K562 (cell line): ENCODE measurements at regions not wholly inside any gene's neighbourhood (a gene's known extent, or its start where the extent isn't known, plus 50 kb on each side); places are given as distances from the start of the nearest gene placed in this dataset.
A peak's percentile ranks its signal among the peaks of the same experiment; 100 is the strongest.

Experiments
- ATAC-seq: fragments of 200-7000 bp; cut with Tn5 transposase; 3 replicates; pipeline ENCODE4 v1.9.1; 2020; ENCODE audit warnings: moderate library complexity
- BruUV-seq: library from RNA; stranded (reverse); fragments of 400-500 nt; replicated peaks from 2 replicates; lab custom pipeline; 2021; lab: Mats Ljungman, UMichigan
- CTCF ChIA-PET: fragments of 300-600 bp; formaldehyde crosslinking; extraction: SDS; loops from one replicate; lab custom pipeline; 2021; ENCODE audit warnings: low intra/inter-chr PET ratio; lab: Yijun Ruan, JAX
- POLR2A ChIA-PET: fragments of 300-600, 350-650 bp; sonication (Branson Sonifier 250); formaldehyde crosslinking; extraction: SDS; loops from one replicate; lab custom pipeline; 2021; ENCODE audit warnings: antibody characterized with exemption, inconsistent platforms; lab: Yijun Ruan, JAX
- DNase-seq, 4 experiments: peaks; one replicate each; pipeline versions ENCODE4 v3.0.0 to v3.0.0-alpha.2; 2011 to 2018; ENCODE audit warnings: low spot score in 3 of 4, mixed read lengths in 3 of 4; ENCODE audit errors: extremely low read depth in 1 of 4
- FAIRE-seq: peaks from 2 replicates; lab custom pipeline; 2011; peaks lifted over from hg19 to GRCh38; lab: Jason Lieb, UNC
- H2AFZ ChIP-seq: 2 replicates; pipeline ENCODE4 v1.6.0; 2011; ENCODE audit warnings: low read depth, low read length, control low read depth, inconsistent platforms
- H3K27ac ChIP-seq: fragments of 200-600 bp; 3 replicates; pipeline ENCODE4 v1.8.0; 2011; ENCODE audit warnings: low read depth, mild to moderate bottlenecking, control low read depth, inconsistent platforms, low read length, moderate library complexity, mixed read lengths; ENCODE audit errors: extremely low read depth
- H3K27me3 ChIP-seq, 2 experiments: fragments of 300-600 bp in 1 of 2; 2 replicates in 1 of 2; 3 replicates in 1 of 2; pipeline versions ENCODE4 v1.6.0 to v1.8.0; 2011; ENCODE audit warnings: inconsistent platforms in 2 of 2, low read length in 2 of 2, mild to moderate bottlenecking in 1 of 2, mixed read lengths in 1 of 2, moderate library complexity in 1 of 2; ENCODE audit not compliant: control insufficient read depth in 2 of 2, insufficient read depth in 2 of 2
- H3K36me3 ChIP-seq: fragments of 300-600 bp; 3 replicates; pipeline ENCODE4 v1.8.0; 2011; ENCODE audit warnings: mild to moderate bottlenecking, low read length, inconsistent platforms; ENCODE audit not compliant: control insufficient read depth, insufficient read depth
- H3K4me1 ChIP-seq, 2 experiments: fragments of 200-600 bp in 1 of 2; replicated peaks in 1 of 2; 2 replicates in 1 of 2; 3 replicates in 1 of 2; pipeline versions ENCODE4 v1.5.1 to v1.8.0; 2011; ENCODE audit warnings: inconsistent platforms in 2 of 2, low read length in 2 of 2, mild to moderate bottlenecking in 1 of 2, mixed read lengths in 1 of 2, moderate library complexity in 1 of 2; ENCODE audit not compliant: control insufficient read depth in 2 of 2, insufficient read depth in 2 of 2
- H3K4me2 ChIP-seq: 2 replicates; pipeline ENCODE4 v1.6.1; 2011; ENCODE audit warnings: low read length, control low read depth, inconsistent platforms, mixed read lengths; ENCODE audit not compliant: insufficient read depth
- H3K4me3 ChIP-seq: fragments of 200-600 bp; sonication (generic), shearing (Covaris generic); 2 replicates; pipeline ENCODE4 v1.5.1; 2016; ENCODE audit warnings: control low read depth, inconsistent platforms
- H3K79me2 ChIP-seq: fragments of 200-600 bp; 3 replicates; pipeline ENCODE4 v1.8.0; 2011; ENCODE audit warnings: low read length, inconsistent platforms; ENCODE audit not compliant: control insufficient read depth, insufficient read depth
- H3K9ac ChIP-seq, 2 experiments: 2 replicates each; pipeline versions ENCODE4 v1.6.0 to v1.6.1; 2011; ENCODE audit warnings: low read depth in 2 of 2, low read length in 2 of 2, control low read depth in 1 of 2, inconsistent platforms in 1 of 2, mild to moderate bottlenecking in 1 of 2, mixed read lengths in 1 of 2; ENCODE audit not compliant: insufficient read depth in 1 of 2
- H3K9me1 ChIP-seq: one replicate; pipeline ENCODE4 v1.6.0; 2011; ENCODE audit warnings: inconsistent platforms, mild to moderate bottlenecking, low read length, moderate library complexity; ENCODE audit not compliant: control insufficient read depth, insufficient read depth
- H3K9me3 ChIP-seq: replicated peaks from 2 replicates; pipeline ENCODE4 v1.5.1; 2011; ENCODE audit warnings: low read depth, low read length, inconsistent platforms; ENCODE audit not compliant: control insufficient read depth, insufficient read depth
- H4K20me1 ChIP-seq: replicated peaks from 2 replicates; pipeline ENCODE4 v1.6.1; 2011; ENCODE audit warnings: low read length, inconsistent platforms, mixed read lengths; ENCODE audit not compliant: control insufficient read depth, insufficient read depth
- ESRRB ChIP-seq: fragments of 250-450 bp; sonication (Bioruptor Pico); IDR thresholded peaks from 2 replicates; pipeline ENCODE4 v1.5.0; 2020; ENCODE audit warnings: mild to moderate bottlenecking, moderate library complexity, borderline replicate concordance
- ID3 ChIP-seq, 2 experiments: fragments of 250-450 bp in 1 of 2; fragments of 450-650 bp in 1 of 2; sonication (Bioruptor Pico) in 1 of 2; IDR thresholded peaks; 2 replicates each; pipeline versions ENCODE4 v1.6.1 to v1.8.0; 2016 to 2021; ENCODE audit warnings: mild to moderate bottlenecking in 2 of 2, moderate library complexity in 2 of 2, missing compliant biosample characterization in 1 of 2, missing genetic modification characterization in 1 of 2
- MTA2 ChIP-seq: fragments of 450-650 bp; IDR thresholded peaks from 2 replicates; pipeline ENCODE4 v1.6.1; 2016; ENCODE audit warnings: low read depth
- SPI1 ChIP-seq: IDR thresholded peaks from 2 replicates; pipeline ENCODE4 v1.6.1; 2011; ENCODE audit warnings: low read depth, low read length, control low read depth, borderline replicate concordance
- ZNF75A ChIP-seq: fragments of 450-650 bp; formaldehyde crosslinking; IDR thresholded peaks from 2 replicates; pipeline ENCODE4 v1.4.0; 2020; ENCODE audit warnings: mild to moderate bottlenecking
- WGBS: fragments of 100-300 bp; shearing (Covaris generic); methylation state at CpG from one replicate; pipeline ENCODE4 v1.1.6; 2016; ENCODE audit warnings: low coverage, mixed read lengths; ENCODE audit not compliant: insufficient coverage; ENCODE audit errors: missing lambda C conversion rate; 5-methylcytosine and 5-hydroxymethylcytosine counted together
- in situ Hi-C: fragments of 300-500 bp; cut with MboI; formaldehyde crosslinking; loops from 4 replicates; pipeline ENCODE4 v1.15.0; 2018; ENCODE audit warnings: inconsistent platforms, mixed read lengths
- intact Hi-C: fragments of 100-400 bp; cut with micrococcal nuclease; formaldehyde crosslinking; loops from 2 replicates; pipeline ENCODE4 v1.14.2; 2022

GRCh38 chr4:3679071-3679825 is 86.9 kb upstream of the ADRA2C start:
- in situ Hi-C loops, result no loop called here
- no TSS peak for BruUV-seq
- no peaks in the 10 kb centered on the region for H3K36me3 ChIP-seq

GRCh38 chr4:3677748-3678070 is 88.5 kb upstream of the ADRA2C start:
- peaks cover 0 to 4% of the 10 kb centered on the region in 2 experiments; a peak in 1 of 5 replicates for H3K4me1 ChIP-seq
- 0% methylated on average over 7 of the region's 7 CpGs for WGBS
- intact Hi-C loops (no loop called here), in situ Hi-C loops (no loop called here)
- H3K79me2 ChIP-seq, result no peaks in the 10 kb centered on the region
- H2AFZ ChIP-seq, result no peak overlapping the region
- no peaks in the 10 kb centered on the region for H3K9me3 ChIP-seq
- no peaks in the 10 kb centered on the region for H3K9me1 ChIP-seq
- H3K4me3 ChIP-seq, result no peak overlapping the region
- H4K20me1 ChIP-seq, result peaks cover 9% of the 10 kb centered on the region; the same call in 1 of the 2 replicates
- peaks cover 10 to 66% of the 10 kb centered on the region in 2 experiments; a peak in 4 of 5 replicates for H3K27me3 ChIP-seq
- H3K4me2 ChIP-seq, result no peak overlapping the region
- CTCF ChIA-PET, result no interaction called here
- no peak for TF ChIP-seq ZNF75A (CRISPR knock-in tag)
- no peak for TF ChIP-seq ESRRB (CRISPR knock-in tag)
- no peak for TF ChIP-seq MTA2
- DNase-seq (no peak), ATAC-seq (no peak), FAIRE-seq (no peak)
- POLR2A ChIA-PET, result no interaction called here
- H3K36me3 ChIP-seq, result no peaks in the 10 kb centered on the region
- no peak overlapping the region for H3K9ac ChIP-seq
- BruUV-seq, result no TSS peak
- no peak overlapping the region for H3K27ac ChIP-seq

More at GRCh38 chr4:3679071-3679825, 86.9 kb upstream of the ADRA2C start:
- no peak overlapping the region for H3K9ac ChIP-seq
- H3K4me2 ChIP-seq, result no peak overlapping the region
- H3K4me3 ChIP-seq, result no peak overlapping the region
- TF ChIP-seq SPI1 (peak; percentile 41; the same call in 1 of the 2 replicates), ID3 (CRISPR knock-in tag; IDR thresholded peaks at IDR 0.05) (no peak), ID3 (tag; IDR thresholded peaks at IDR 0.05) (no peak)
- TF ChIP-seq, all 486 proteins: peak for 1
- no peak overlapping the region for H2AFZ ChIP-seq
- H3K9me3 ChIP-seq, result no peaks in the 10 kb centered on the region
- ChIA-PET CTCF (no interaction called here), POLR2A (no interaction called here)
- intact Hi-C loops, result no loop called here
- no peak overlapping the region for H3K27ac ChIP-seq
- FAIRE-seq, result no peak
- peaks cover 9% of the 10 kb centered on the region; the same call in 1 of the 2 replicates for H4K20me1 ChIP-seq
- H3K4me1 ChIP-seq, result peaks cover 0 to 4% of the 10 kb centered on the region in 2 experiments; a peak in 1 of 5 replicates
- H3K9me1 ChIP-seq, result no peaks in the 10 kb centered on the region
- DNase-seq, result no peak
- no peak for ATAC-seq
- WGBS, result 5% methylated on average over 24 of the region's 26 CpGs
- peaks cover 20 to 82% of the 10 kb centered on the region in 2 experiments; a peak in 4 of 5 replicates for H3K27me3 ChIP-seq
- no peaks in the 10 kb centered on the region for H3K79me2 ChIP-seq
